ENCODE measurements at regions not wholly inside any gene's neighbourhood (a gene's known extent, or its start where the extent isn't known, plus 50 kb on each side); places are given as distances from the start of the nearest gene placed in this dataset.
A peak's percentile ranks its signal among the peaks of the same experiment; 100 is the strongest.
"Not testable (repeated sequence)": the region's sequence is repeated elsewhere in the genome, so short reads cannot be mapped to it uniquely, and the experiment has no call there.

DNA sequence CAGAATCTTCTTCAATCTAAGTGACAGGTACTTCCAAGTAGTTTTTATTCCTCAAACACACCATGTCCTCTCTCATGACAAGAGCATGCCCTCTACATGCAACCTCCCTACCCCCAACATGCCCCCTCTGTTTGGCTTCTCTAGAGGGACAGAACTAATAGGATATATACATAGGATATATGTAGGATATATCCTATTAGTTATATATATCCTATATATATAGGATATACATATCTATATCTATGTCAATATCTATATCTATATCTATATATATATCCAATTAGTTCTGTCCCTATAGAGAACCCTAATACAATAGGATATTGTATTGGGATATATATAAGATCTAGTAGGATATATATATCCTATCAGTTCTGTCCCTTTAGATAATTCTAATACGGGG, 701.9 kb upstream of the MIR17HG start:
- DNase-seq (ENCODE audit: low read depth), result no peak

DNA sequence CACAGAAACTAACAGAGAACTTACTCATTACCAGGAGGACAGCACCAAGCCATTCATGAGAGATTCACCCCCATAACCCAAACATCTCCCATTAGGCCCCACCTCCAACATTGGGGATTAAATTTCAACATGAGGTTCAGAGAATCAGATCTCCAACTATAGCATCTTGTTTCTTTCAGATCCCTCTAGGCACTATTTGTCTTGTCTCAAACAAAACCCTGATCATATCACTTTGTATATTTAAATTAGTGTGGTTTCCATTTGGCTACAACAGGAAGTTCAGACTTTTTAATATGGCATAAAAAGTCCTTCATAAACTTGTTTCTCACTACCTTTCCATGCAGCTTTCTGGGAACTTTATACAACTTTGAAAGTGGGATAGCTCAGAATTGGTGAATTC, 699.0 kb upstream of the MIR17HG start:
- DNase-seq (ENCODE audit: low read depth), result peak; percentile 4

DNA sequence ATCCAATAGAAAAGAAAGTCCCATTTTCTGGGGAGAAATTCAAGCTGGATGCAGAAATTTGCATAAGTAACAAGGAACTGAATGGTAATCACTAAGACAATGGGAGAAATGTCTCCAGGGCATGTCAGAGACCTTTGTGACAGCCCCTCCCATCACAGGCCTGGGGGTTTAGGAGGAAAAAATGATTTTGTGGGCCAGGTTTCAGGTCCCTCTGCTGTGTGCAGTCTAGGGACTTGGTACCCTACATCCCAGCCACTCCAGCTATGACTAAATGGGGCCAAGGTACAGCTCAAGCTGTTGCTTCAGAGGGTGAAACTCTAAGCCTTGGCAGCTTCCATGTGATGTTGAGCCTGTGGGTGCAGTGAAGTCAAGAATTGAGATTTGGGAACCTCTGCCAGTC, 695.5 kb upstream of the MIR17HG start:
- DNase-seq (ENCODE audit: low read depth), result no peak

DNA sequence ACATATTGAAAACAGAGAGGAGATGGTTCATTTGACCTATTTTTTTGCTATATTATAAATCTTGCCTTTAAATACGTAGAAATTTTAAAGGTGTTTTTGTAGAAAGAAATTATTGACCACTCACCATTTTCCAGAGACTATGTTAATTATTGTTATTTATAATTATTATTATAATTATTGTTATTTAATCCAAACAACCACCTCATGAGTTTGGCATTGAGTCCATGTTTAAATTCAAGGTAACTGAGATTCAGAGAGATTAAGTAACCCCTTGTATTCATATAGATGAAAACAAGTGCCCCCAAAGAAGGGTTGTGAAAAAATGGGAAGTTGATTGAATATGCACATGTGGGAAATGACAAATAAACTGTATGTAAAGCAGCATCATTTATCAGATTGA, 692.5 kb upstream of the MIR17HG start:
- no peak for DNase-seq (ENCODE audit: low read depth)

DNA sequence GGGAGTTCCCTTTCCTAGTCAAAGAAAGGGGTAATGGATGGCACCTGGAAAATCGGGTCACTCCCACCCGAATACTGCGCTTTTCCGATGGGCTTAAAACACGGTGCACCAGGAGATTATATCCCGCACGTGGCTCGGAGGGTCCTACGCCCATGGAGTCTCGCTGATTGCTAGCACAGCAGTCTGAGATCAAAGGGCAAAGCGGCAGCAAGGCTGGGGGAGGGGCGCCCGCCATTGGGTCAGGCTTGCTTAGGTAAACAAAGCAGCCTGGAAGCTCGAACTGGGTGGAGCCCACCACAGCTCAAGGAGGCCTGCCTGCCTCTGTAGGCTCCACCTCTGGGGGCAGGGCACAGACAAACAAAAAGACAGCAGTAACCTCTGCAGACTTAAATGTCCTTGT, 683.3 kb upstream of the MIR17HG start:
- not testable (repeated sequence) for DNase-seq (ENCODE audit: low read depth)

DNA sequence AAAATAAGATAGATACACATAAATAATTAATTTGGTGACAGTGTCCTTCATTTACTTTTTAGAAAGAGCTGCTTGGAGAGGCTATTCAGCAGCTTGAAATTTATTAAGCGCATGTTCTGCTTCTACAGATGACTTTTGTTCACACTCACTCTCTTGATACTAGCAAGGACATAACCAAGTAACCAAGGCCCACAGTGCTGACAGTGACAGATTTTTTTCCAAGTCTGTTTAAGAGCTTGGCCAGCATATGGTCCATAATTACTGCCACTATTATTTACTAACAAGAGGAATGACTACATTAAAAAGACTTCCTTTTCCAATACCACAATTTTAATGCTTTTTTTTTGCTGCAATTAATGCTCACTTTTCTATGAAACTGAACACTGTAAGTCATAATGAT, 673.7 kb upstream of the MIR17HG start:
- no peak for DNase-seq (ENCODE audit: low read depth)

DNA sequence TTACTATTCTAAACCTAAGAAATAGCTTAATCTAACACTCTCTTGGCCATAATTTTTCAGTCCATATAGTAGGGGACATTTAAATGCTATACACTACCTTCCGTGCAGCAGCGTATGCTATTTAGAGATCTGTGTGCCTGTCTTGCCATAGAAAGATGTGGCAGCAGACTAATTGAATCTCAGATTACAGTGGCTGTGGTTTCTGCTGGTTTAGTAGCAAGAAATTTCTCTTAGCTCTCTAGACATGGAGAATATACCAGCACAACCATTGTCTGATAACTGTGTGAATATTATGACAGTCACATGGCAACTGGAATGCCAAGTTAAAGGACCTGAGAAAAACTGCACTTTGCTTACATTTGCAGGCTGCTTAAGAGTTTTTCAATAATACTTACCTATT, 672.4 kb upstream of the MIR17HG start:
- no peak for DNase-seq (ENCODE audit: low read depth)

DNA sequence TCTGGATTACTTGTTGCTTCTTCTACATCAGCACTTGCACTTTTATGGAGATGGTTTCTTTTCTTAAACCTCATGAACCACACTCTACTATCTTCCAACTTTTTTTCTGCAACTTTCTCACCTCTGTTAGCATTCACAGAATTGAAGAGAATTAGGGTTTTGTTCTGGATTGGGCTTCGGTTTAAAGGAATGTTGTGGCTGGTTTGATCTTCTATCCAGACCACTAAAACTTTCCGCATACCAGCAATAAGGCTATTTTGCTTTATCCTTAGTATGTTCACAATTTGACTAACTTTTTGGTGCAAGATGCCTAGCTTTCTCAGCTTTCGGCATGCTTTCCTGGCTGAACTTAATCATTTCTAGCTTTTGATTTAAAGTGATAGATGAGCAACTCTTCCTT, 666.7 kb upstream of the MIR17HG start:
- no peak for DNase-seq (ENCODE audit: low read depth)

DNA sequence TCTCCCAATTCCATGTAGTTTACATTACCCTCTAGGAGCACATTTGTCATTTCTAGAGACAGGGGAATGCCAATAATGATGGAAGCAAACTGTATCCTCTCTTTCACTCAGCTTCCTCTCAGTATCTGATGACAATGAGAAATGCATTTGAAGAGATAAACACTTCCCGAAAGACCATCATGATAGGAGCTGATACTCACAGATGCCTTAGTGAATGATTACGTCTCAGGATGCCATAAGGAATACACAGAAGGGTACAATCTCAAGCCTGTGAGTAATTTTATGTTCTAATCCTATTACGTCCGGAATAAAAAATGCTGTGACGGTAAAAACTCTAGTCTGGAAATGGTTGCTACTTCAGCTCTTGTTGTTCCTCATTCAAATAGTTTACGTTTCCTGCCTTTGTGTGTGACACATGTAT, 663.8 kb upstream of the MIR17HG start:
- DNase-seq (ENCODE audit: low read depth), result no peak

DNA sequence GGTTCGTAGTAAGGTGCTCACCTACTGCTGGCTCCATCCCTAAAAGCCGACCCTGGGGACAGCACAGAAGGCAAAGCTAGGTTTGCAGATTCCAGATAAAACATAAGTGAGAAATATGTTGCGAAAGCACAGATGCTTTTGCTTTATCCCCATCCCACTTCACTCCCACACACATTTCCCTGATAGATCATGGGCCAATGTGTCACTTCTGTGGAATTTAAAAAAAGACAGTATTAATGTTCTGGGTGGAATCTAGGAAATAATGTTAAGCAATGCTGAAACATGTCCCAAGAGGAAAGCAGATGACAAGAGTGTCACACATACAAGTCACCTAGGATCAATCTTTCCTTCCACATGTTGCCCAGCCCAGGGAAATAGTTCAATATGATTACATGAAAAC, 661.0 kb upstream of the MIR17HG start:
- DNase-seq (ENCODE audit: low read depth), result peak; percentile 17

DNA sequence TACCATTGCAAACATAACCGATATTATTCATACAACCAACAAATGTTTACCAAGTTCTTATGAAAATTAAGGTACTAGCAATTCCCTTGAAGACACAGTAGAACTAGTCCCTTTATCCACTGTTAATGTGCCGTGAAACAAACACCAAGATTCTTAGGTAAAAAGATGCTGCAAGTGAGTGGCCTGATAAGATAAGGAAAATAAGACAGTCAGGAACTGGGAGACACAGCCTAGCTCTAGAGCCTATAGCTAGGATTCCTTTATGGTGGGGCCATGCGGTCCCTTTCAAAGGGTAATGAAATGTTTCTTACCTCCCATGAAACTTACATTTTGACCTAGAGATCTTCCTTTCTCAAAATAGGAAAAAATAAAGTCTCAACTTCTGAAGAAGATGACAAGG, 658.4 kb upstream of the MIR17HG start:
- no peak for DNase-seq (ENCODE audit: low read depth)

DNA sequence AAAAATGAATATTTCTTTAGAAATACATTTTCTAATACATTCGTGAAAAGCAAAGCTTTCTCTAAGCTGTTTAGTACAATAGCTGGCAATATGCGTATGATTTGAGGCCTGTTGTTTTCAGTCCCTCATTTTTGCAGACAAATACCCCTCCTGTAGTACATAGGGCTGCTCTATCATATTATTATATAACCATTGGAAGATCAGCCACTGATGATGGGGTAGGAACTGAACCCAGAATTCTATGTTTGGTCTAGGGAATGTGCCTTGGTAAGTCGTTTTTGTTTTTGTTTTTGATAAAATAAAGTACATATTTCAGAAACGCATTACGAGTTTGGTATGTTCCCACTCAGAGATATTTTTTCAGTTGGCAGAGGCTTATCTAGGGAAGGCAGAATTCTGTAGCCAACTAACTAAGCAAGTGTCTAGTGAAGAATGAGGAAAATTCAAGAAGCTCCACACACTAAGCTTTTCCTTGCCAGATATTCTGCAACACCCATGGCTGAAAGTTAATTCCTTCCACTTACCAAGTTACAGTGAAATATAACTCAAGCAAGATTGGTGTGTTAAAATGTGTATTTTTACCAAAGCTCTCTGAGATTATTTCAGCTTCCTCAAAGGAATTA, 656.9 kb upstream of the MIR17HG start:
- no peak for DNase-seq (ENCODE audit: low read depth)

DNA sequence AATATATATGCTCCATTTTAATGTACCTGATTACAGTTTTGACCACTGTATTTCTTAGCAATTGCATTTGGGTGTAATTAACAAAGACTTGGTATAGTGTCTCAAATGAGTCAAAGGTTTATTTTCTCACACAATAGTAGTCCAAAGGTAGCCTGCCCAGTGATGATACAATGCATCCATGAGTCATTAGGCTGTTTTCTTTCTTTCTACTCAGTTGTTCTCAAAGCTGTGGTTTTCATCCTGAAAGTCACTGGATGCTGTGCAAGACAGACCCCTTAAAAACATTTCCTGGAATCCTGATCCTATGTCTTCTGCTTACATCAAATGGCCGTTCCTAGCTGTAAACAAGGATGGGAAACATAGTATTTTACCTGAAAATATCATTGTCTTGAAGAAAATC, 651.2 kb upstream of the MIR17HG start:
- peak; percentile 66 for DNase-seq (ENCODE audit: low read depth)

DNA sequence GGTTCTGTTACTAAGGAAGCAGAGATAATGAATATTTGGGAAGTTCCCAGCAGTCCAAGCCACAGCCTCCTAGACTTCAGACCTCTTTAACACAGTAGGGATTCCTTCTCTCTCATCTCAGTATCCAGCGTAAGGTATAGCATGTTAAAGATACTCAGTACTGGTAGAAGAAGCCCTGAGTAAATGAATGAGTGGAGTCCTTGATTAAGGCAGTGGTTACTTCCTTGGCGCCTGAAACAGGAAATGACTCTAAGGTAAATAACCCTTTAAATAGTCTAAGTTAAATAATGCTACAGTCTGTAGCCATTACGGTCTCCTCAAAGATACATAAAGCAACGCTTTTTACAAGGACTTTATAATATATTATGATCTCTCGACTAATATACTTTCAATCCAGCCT, 650.8 kb upstream of the MIR17HG start:
- DNase-seq (ENCODE audit: low read depth), result peak; percentile 20

DNA sequence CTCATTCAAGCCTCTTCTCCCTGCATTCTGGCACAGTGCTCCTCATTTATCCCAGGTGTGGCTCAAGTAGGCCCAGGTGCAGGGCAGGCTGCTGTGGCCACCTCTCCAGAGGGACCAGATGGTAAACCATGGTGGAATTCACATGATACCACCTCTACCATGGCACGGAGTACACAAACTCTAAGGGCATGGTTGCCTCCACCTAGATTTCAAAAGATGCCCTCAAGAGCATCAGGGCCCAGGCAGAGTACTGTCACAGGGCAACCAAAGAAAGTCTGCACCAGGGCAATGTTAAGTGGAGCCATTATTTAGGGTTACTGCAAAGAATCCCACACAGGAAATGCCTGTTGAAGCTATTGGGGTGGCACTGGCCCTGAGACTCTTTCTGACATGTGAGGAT, 647.1 kb upstream of the MIR17HG start:
- DNase-seq (ENCODE audit: low read depth), result no peak

DNA sequence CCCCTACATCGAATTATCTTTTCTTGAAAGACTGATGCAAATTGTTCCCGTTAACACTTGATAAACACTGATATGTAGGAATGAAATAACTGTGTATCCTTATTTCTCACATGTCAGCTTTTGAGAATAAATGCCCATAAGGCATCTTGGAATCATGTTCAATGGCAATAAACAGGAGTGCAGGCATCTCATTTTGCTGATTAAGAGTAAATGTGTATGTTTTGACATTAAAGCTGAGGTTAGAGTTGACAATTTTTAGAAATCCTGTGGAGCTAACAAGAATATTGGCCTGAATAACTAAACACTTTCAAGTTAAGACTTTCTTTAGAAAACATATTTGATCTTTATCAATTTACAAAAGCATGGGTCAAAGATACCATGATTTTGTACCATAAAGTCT, 646.2 kb upstream of the MIR17HG start:
- no peak for DNase-seq (ENCODE audit: low read depth)

DNA sequence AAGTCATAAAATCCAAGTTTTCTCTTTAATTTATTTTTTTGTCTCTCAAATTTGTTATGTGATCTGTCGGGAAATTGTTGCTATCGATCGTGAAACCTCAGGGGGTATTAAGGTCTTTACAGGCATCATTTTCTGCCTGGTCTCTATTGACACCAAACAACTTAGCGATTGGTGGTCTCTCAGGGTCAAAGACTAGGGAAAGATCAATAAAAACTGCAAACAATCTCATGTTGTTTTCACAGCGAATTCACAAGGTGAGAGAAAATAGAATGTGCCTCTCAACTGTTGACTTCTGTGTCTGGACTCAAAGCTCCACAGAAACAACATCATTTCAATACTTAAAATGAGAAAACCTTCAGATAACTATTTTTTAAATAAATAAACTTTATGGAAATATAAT, 645.4 kb upstream of the MIR17HG start:
- no peak for DNase-seq (ENCODE audit: low read depth)

DNA sequence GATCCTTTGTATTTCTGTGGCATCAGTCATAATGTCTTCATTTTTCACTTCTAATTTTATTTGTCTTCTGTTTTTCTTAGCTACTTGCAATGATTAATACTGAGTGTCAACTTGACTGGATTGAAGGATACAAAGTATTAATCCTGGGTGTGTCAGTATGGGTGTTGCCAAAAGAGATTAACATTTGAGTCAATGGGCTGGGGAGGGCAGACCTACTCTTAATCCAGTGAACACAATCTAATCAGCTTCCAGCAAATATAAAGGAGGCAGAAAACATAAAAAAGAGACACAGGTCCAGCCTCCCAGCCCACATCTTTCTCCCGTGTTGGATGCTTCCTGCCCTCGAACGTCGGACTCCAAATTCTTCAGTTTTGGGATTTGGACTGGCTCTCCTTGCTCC, 640.9 kb upstream of the MIR17HG start:
- DNase-seq (ENCODE audit: low read depth), result no peak

DNA sequence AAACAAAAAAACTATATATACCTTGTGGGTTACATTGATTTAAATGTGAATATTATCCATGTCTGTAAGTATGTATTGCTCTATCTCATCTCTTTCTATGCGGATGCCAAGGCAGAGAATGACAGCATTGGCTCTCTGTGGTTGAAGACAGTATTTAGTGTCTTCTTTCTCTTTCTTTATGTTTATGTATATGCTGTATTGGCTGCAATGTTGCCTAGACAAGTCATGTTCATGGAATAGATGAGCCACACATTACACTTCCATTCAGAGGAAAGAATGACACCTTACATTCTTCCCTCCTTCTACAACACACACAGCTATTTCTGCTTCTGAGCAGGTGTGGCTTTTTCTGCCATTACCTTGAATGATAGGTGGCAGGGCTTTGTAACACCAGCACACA, 639.4 kb upstream of the MIR17HG start:
- no peak for DNase-seq (ENCODE audit: low read depth)

DNA sequence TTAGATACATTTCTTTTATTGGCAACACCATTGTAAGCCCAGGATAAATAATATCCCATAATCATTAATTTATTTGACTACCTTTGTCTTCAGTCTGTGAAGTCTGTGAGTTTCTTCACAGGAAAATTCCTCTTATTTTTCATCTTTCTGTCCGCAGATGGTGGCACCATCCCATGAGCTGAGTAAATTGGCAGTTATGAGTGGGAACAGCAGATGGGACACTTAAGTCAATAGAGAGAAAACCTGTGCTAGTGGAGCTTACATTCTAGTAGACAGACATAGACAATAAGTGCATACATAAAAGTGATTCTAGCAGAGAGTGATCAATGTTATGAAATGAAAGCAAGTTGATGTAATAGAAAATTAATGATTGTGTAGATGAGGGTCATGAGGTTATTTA, 638.2 kb upstream of the MIR17HG start:
- no peak for DNase-seq (ENCODE audit: low read depth)

DNA sequence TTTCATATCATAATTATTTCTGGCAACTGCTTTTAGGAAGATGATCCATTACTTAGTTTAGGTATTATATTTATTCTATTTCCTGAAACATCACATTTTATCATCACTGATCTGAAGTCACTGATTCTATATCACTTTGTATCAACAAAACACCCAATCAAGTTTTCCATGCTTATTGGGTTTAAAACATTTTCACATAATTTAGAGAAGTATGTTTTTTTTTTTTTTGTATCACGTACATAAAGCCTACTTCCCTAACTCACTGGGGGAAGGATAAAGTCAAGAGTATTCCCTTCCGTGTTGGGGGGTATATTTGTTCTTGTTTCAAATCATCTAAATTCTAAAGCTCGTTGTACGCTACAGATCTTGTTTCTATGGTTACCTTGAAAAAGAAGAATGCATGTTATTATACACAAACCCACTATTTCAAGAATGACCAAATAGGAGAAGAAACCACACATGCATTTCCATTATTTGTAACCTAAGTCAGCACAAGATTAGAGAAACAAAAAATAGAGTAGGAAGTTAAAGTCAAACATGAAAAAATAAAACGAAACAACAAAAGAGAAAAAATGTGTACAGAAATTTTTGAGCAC, 637.2 kb upstream of the MIR17HG start:
- DNase-seq (ENCODE audit: low read depth), result no peak

DNA sequence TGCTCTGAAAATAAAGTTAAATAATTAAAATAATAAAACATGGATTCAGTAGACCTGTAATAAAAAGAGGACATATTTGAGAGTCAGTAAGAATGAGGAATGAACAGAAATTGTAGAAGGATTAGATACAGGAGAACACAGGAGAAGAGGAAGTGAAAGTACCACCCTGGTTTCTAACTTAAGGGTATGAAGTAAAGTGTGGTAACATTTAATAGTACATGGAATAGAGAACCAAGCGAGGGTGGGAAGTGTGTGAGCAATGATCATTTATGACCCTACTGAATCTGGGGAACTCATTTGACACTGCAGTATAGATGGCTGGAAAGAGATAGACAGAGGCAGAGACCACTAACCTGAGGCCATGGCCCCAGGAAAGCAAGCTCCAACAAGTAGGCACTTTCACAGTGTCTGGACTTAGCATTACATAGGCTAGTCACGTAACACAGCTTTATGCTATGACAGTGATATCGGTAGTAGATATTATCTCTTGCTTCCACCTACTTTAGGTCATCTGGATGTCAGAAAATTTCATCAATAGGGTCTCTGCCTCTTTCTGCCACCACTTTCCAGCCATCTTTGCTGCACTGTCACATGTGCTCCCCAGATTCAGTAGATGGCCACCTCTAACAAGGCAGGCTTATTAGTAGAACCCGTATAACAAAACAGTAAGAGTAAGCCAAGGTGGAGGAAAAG, 633.9 kb upstream of the MIR17HG start:
- no peak for DNase-seq (ENCODE audit: low read depth)

DNA sequence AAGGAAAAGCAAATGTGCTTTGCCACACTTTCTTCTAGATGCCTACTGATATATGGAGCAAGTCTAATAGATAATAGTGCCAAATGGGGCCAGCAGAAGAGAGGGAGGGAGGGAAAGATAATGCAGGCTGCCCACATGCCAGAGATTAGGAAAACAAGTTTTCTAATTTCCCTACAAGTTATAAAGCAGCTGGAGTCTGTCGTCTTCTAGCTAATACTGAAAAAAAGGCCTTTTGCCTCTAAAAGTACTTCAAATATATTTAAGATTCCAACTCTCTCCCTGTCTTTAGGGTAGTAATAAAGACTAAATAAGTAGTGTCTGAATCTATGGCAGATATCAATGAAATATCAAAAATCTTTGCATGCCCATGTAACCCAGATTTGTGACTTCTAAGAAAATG, 632.0 kb upstream of the MIR17HG start:
- DNase-seq (ENCODE audit: low read depth), result no peak

Measured in M059J (cell line).